H1 (cell line): ENCODE measurements at regions not wholly inside any gene's neighbourhood (a gene's known extent, or its start where the extent isn't known, plus 50 kb on each side); places are given as distances from the start of the nearest gene placed in this dataset.

Source experiments
- CTCF ChIA-PET: fragments of 300-600 bp; sonication (Branson Sonifier 250); formaldehyde crosslinking; loops from one replicate; lab custom pipeline; 2021; ENCODE audit not compliant: partially characterized antibody; lab: Charles Lee
- POLR2A ChIA-PET: fragments of 300-600 bp; sonication (Branson Sonifier 250); formaldehyde crosslinking; loops from one replicate; lab custom pipeline; 2021; ENCODE audit warnings: inconsistent platforms; ENCODE audit not compliant: partially characterized antibody; lab: Charles Lee
- DNase-seq, 2 experiments: peaks; one replicate each; pipeline versions ENCODE4 v3.0.0 to v3.0.0-alpha.2; 2010 to 2022; ENCODE audit warnings: low spot score in 2 of 2, low read depth in 1 of 2, mixed read lengths in 1 of 2
- FAIRE-seq: peaks from 2 replicates; lab custom pipeline; 2011; peaks lifted over from hg19 to GRCh38; lab: Jason Lieb, UNC
- H2AFZ ChIP-seq: 2 replicates; pipeline ENCODE4 v1.8.1; 2012; ENCODE audit warnings: low read length, inconsistent platforms
- H2AK5ac ChIP-seq: 2 replicates; pipeline ENCODE4 v1.6.1; 2013; ENCODE audit warnings: low read depth, low read length
- H2BK120ac ChIP-seq: replicated peaks from 2 replicates; pipeline ENCODE3; 2013; ENCODE audit warnings: low read depth, low read length, inconsistent platforms
- H2BK12ac ChIP-seq: 2 replicates; pipeline ENCODE4 v1.6.1; 2013; ENCODE audit warnings: low read depth, low read length
- H2BK15ac ChIP-seq: 2 replicates; pipeline ENCODE4 v1.6.1; 2013; ENCODE audit warnings: low read length
- H2BK20ac ChIP-seq: 2 replicates; pipeline ENCODE4 v1.6.1; 2013; ENCODE audit warnings: low read length
- H2BK5ac ChIP-seq: 2 replicates; pipeline ENCODE4 v1.6.1; 2013; ENCODE audit warnings: low read depth, low read length
- H3K14ac ChIP-seq: 2 replicates; pipeline ENCODE4 v1.6.1; 2013; ENCODE audit warnings: inconsistent platforms; ENCODE audit not compliant: insufficient read length
- H3K18ac ChIP-seq: 2 replicates; pipeline ENCODE4 v1.6.1; 2013; ENCODE audit warnings: low read length; ENCODE audit errors: extremely low read depth
- H3K23ac ChIP-seq: 2 replicates; pipeline ENCODE4 v1.6.1; 2013; ENCODE audit warnings: inconsistent platforms; ENCODE audit not compliant: insufficient read length
- H3K23me2 ChIP-seq: 2 replicates; pipeline ENCODE4 v1.6.1; 2013; ENCODE audit warnings: low read depth, low read length
- H3K27ac ChIP-seq: 2 replicates; pipeline ENCODE4 v1.6.1; 2011; ENCODE audit warnings: low read depth, low read length, inconsistent platforms
- H3K27me3 ChIP-seq, 4 experiments: replicated peaks in 1 of 4; 1 replicate in 1 of 4; 2 replicates in 3 of 4; pipeline versions ENCODE4 v1.6.1 to v1.8.1; 2011 to 2013; ENCODE audit warnings: low read length in 3 of 4, mild to moderate bottlenecking in 3 of 4, inconsistent platforms in 2 of 4, mixed read lengths in 2 of 4, moderate library complexity in 1 of 4; ENCODE audit not compliant: control insufficient read depth in 3 of 4, insufficient read depth in 3 of 4; ENCODE audit errors: extremely low read depth in 1 of 4
- H3K36me3 ChIP-seq, 4 experiments: 2 replicates each; pipeline versions ENCODE4 v1.6.1 to v1.8.1; 2011 to 2013; ENCODE audit warnings: mild to moderate bottlenecking in 4 of 4, low read length in 3 of 4, moderate library complexity in 2 of 4, control low read depth in 1 of 4, inconsistent platforms in 1 of 4; ENCODE audit not compliant: insufficient read depth in 4 of 4, control insufficient read depth in 2 of 4
- H3K4ac ChIP-seq: replicated peaks from 2 replicates; pipeline ENCODE3; 2013; ENCODE audit warnings: low read length, low read depth, mixed read lengths, inconsistent platforms; ENCODE audit not compliant: insufficient read length
- H3K4me1 ChIP-seq, 4 experiments: replicated peaks in 1 of 4; 1 replicate in 1 of 4; 2 replicates in 3 of 4; pipeline versions ENCODE4 v1.6.1 to v1.8.1; 2011 to 2013; ENCODE audit warnings: low read length in 3 of 4, inconsistent platforms in 2 of 4, mixed read lengths in 1 of 4; ENCODE audit not compliant: insufficient read depth in 4 of 4, control insufficient read depth in 3 of 4
- H3K4me2 ChIP-seq, 2 experiments: 2 replicates each; pipeline versions ENCODE4 v1.6.1 to v1.8.1; 2011 to 2013; ENCODE audit warnings: low read depth in 2 of 2, low read length in 2 of 2, control low read depth in 1 of 2, inconsistent platforms in 1 of 2, mild to moderate bottlenecking in 1 of 2; ENCODE audit not compliant: insufficient read depth in 1 of 2
- H3K4me3 ChIP-seq, 4 experiments: fragments of 200-600, 300-600 bp in 1 of 4; sonication (generic), shearing (Covaris generic), sonication (Bioruptor Twin) in 1 of 4; 2 replicates each; pipeline versions ENCODE4 v1.5.1 to v1.8.1; 2011 to 2016; ENCODE audit warnings: low read length in 4 of 4, low read depth in 3 of 4, control low read depth in 2 of 4, inconsistent platforms in 2 of 4, mild to moderate bottlenecking in 2 of 4, mixed read lengths in 1 of 4, moderate library complexity in 1 of 4; ENCODE audit not compliant: insufficient read depth in 2 of 4; ENCODE audit errors: extremely low read depth in 1 of 4
- H3K56ac ChIP-seq: replicated peaks from 2 replicates; pipeline ENCODE3; 2013; ENCODE audit warnings: low read depth, mild to moderate bottlenecking, mixed read lengths, low read length, inconsistent platforms; ENCODE audit not compliant: insufficient read length
- H3K79me1 ChIP-seq: 2 replicates; pipeline ENCODE4 v1.6.1; 2013; ENCODE audit warnings: low read depth, low read length, control low read depth
- H3K79me2 ChIP-seq, 2 experiments: 2 replicates each; pipeline versions ENCODE4 v1.6.1 to v1.8.1; 2012 to 2013; ENCODE audit warnings: low read length in 2 of 2, mild to moderate bottlenecking in 2 of 2, inconsistent platforms in 1 of 2; ENCODE audit not compliant: insufficient read depth in 2 of 2, control insufficient read depth in 1 of 2
- H3K9ac ChIP-seq, 4 experiments: replicated peaks in 1 of 4; 1 replicate in 1 of 4; 2 replicates in 3 of 4; pipeline versions ENCODE4 v1.6.1 to v1.8.1; 2011 to 2013; ENCODE audit warnings: low read depth in 3 of 4, low read length in 3 of 4, control low read depth in 2 of 4, mild to moderate bottlenecking in 2 of 4, moderate library complexity in 2 of 4, inconsistent platforms in 1 of 4; ENCODE audit errors: extremely low read depth in 1 of 4
- H3K9me3 ChIP-seq, 2 experiments: 2 replicates each; pipeline versions ENCODE4 v1.6.1 to v1.8.1; 2012 to 2013; ENCODE audit warnings: mild to moderate bottlenecking in 2 of 2, moderate library complexity in 2 of 2, control low read depth in 1 of 2, inconsistent platforms in 1 of 2, low read depth in 1 of 2, low read length in 1 of 2, mixed read lengths in 1 of 2; ENCODE audit not compliant: insufficient read depth in 2 of 2
- H4K20me1 ChIP-seq, 2 experiments: replicated peaks in 1 of 2; 2 replicates each; pipeline versions ENCODE3 to v1.8.1; 2011 to 2013; ENCODE audit warnings: inconsistent platforms in 2 of 2, low read length in 2 of 2, mild to moderate bottlenecking in 1 of 2; ENCODE audit not compliant: insufficient read depth in 2 of 2, control insufficient read depth in 1 of 2
- H4K5ac ChIP-seq: 2 replicates; pipeline ENCODE4 v1.6.1; 2013; ENCODE audit warnings: low read length, low read depth, mixed read lengths, inconsistent platforms; ENCODE audit not compliant: insufficient read length
- H4K8ac ChIP-seq: 2 replicates; pipeline ENCODE4 v1.8.0; 2013; ENCODE audit warnings: mild to moderate bottlenecking, moderate library complexity, low read length, inconsistent platforms; ENCODE audit not compliant: insufficient read depth; ENCODE audit errors: extremely low read depth
- H4K91ac ChIP-seq: replicated peaks from 2 replicates; pipeline ENCODE3; 2013; ENCODE audit warnings: low read length, mixed read lengths, inconsistent platforms; ENCODE audit not compliant: insufficient read length
- ASH2L ChIP-seq: fragments of 200-600, 300-600 bp; sonication (generic); IDR thresholded peaks from one replicate; pipeline ENCODE4 v1.7.1; 2017; ENCODE audit warnings: low read length
- CHD1 ChIP-seq: IDR thresholded peaks from 2 replicates; pipeline ENCODE4 v1.6.1; 2012; ENCODE audit warnings: low read depth, low read length, improper control_type of control experiment
- HDAC2 ChIP-seq, 2 experiments: fragments of 300-600 bp in 1 of 2; sonication (generic) in 1 of 2; IDR thresholded peaks; 2 replicates each; pipeline ENCODE4 v1.6.1; 2011 to 2012; ENCODE audit warnings: low read depth in 2 of 2, low read length in 2 of 2, mild to moderate bottlenecking in 2 of 2, moderate library complexity in 2 of 2, borderline replicate concordance in 1 of 2, inconsistent platforms in 1 of 2
- KDM5A ChIP-seq: fragments of 200-600 bp; IDR thresholded peaks from 2 replicates; pipeline ENCODE4 v1.7.1; 2012; ENCODE audit warnings: mild to moderate bottlenecking, low read length, inconsistent platforms, mixed read lengths
- SP1 ChIP-seq: IDR thresholded peaks from 2 replicates; pipeline ENCODE4 v1.6.1; 2011; ENCODE audit warnings: low read depth, low read length
- WGBS, 2 experiments: shearing (Covaris generic) in 1 of 2; methylation state at CpG; one replicate each; pipeline versions ENCODE4 v1.1.6 to v1.1.7; 2013 to 2015; ENCODE audit warnings: low lambda C conversion rate in 2 of 2, mixed read lengths in 2 of 2, inconsistent platforms in 1 of 2, low coverage in 1 of 2, missing lambda C conversion rate in 1 of 2; ENCODE audit not compliant: insufficient replicate concordance in 2 of 2, insufficient coverage in 1 of 2, insufficient read length in 1 of 2; ENCODE audit errors: extremely low coverage in 1 of 2, missing lambda C conversion rate in 1 of 2; 5-methylcytosine and 5-hydroxymethylcytosine counted together

DNA sequence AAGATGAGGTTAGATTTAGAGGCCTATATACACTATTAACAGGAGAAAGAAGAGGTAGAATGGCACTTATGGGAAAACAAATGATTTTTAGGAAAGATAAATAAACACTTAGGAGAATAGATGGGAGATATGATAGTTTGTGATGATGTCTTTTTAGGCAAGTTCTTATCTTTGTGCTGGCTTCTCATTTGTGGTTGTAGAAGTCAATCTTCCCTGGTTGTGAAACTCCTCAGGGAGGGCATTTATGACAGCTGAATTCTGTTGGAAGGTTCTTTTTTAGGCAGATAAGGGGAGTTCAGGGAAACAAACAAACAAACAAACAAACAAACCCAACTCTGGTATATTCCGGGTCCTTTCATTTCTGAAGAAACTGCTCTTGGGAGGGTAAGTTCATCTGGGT, 311.8 kb downstream of the AEBP2 start:
- no peak overlapping the region for H3K4me3 ChIP-seq
- no peak overlapping the region for H3K23ac ChIP-seq
- H2AK5ac ChIP-seq = no peak overlapping the region
- no peak overlapping the region for H3K4me2 ChIP-seq
- no peak overlapping the region for H2AFZ ChIP-seq
- no peak overlapping the region for H4K5ac ChIP-seq
- H3K27me3 ChIP-seq = no peaks in the 10 kb centered on the region
- no peaks in the 10 kb centered on the region for H3K79me1 ChIP-seq
- H3K14ac ChIP-seq = no peak overlapping the region
- no peaks in the 10 kb centered on the region for H3K79me2 ChIP-seq
- H3K36me3 ChIP-seq = no peaks in the 10 kb centered on the region
- no peaks in the 10 kb centered on the region for H3K4me1 ChIP-seq
- H2BK15ac ChIP-seq = no peak overlapping the region
- 83% methylated on average over 1 of the region's 1 CpG; no CpG with 5 or more reads in 1 of the 2 experiments for WGBS, 2 experiments
- no peak for TF ChIP-seq ASH2L
- TF ChIP-seq CHD1 = no peak
- no peak for TF ChIP-seq HDAC2 (IDR thresholded peaks at IDR 0.05; ENCODE audit: borderline replicate concordance in 1 of 2, low read depth in 2 of 2, low read length in 2 of 2)
- no peak for TF ChIP-seq SP1
- TF ChIP-seq KDM5A = no peak
- TF ChIP-seq, all 59 proteins: peak for 0
- no peaks in the 10 kb centered on the region for H3K23me2 ChIP-seq
- DNase-seq = no peak
- FAIRE-seq = no peak
- no peak overlapping the region for H2BK12ac ChIP-seq
- no peak overlapping the region for H4K91ac ChIP-seq
- POLR2A ChIA-PET = no interaction called here
- CTCF ChIA-PET = interaction anchor here (0.9 kb wide), 1 partner anchor 144 kb away, joined by 3 read pairs; no protein-coding TSS in a partner anchor
- H3K18ac ChIP-seq = no peak overlapping the region
- H2BK5ac ChIP-seq = no peak overlapping the region
- no peak overlapping the region for H3K4ac ChIP-seq
- no peaks in the 10 kb centered on the region for H4K20me1 ChIP-seq
- no peak overlapping the region for H3K56ac ChIP-seq
- no peaks in the 10 kb centered on the region for H3K9me3 ChIP-seq
- no peak overlapping the region for H3K27ac ChIP-seq
- H3K9ac ChIP-seq = no peak overlapping the region
- no peak overlapping the region for H2BK120ac ChIP-seq
- no peak overlapping the region for H2BK20ac ChIP-seq
- no peak overlapping the region for H4K8ac ChIP-seq
